IMR-90 (cell line): ENCODE measurements at regions not wholly inside any gene's neighbourhood (a gene's known extent, or its start where the extent isn't known, plus 50 kb on each side); places are given as distances from the start of the nearest gene placed in this dataset.

Experiments
- ATAC-seq: fragments of 200-7000 bp; cut with Tn5 transposase; 2 replicates; pipeline ENCODE4 v1.9.1; 2020; ENCODE audit warnings: low read depth, mild to moderate bottlenecking, moderate library complexity
- BruUV-seq: library from RNA; stranded (reverse); fragments of 400-500 nt; replicated peaks from 2 replicates; lab custom pipeline; 2021; lab: Mats Ljungman, UMichigan
- CTCF ChIA-PET: fragments of 300-600 bp; formaldehyde crosslinking; extraction: SDS; loops from one replicate; lab custom pipeline; 2021; ENCODE audit warnings: antibody characterized with exemption; lab: Yijun Ruan, JAX
- POLR2A ChIA-PET: fragments of 300-600 bp; sonication (Branson Sonifier 250); formaldehyde crosslinking; loops from one replicate; lab custom pipeline; 2022; ENCODE audit warnings: antibody characterized with exemption; ENCODE audit not compliant: unreplicated experiment; lab: Charles Lee
- DNase-seq: peaks from one replicate; pipeline ENCODE4 v3.0.0; 2013
- H2AFZ ChIP-seq: replicated peaks from 2 replicates; pipeline ENCODE3; 2013; ENCODE audit warnings: low read length, mild to moderate bottlenecking; ENCODE audit not compliant: poor library complexity
- H2AK5ac ChIP-seq: 2 replicates; pipeline ENCODE4 v1.6.1; 2013; ENCODE audit warnings: low read depth, low read length, inconsistent platforms
- H2AK9ac ChIP-seq: replicated peaks from 2 replicates; pipeline ENCODE3; 2013; ENCODE audit warnings: mild to moderate bottlenecking, low read depth, low read length, moderate library complexity; ENCODE audit not compliant: poor library complexity
- H2BK120ac ChIP-seq: 2 replicates; pipeline ENCODE4 v1.6.1; 2013; ENCODE audit warnings: low read depth, low read length, inconsistent platforms
- H2BK15ac ChIP-seq: 3 replicates; pipeline ENCODE4 v1.6.1; 2013; ENCODE audit warnings: low read depth, low read length, inconsistent platforms
- H2BK20ac ChIP-seq: 2 replicates; pipeline ENCODE4 v1.6.1; 2013; ENCODE audit warnings: low read depth, mild to moderate bottlenecking, inconsistent platforms, low read length, moderate library complexity
- H2BK5ac ChIP-seq: 2 replicates; pipeline ENCODE4 v1.6.1; 2013; ENCODE audit warnings: mild to moderate bottlenecking, low read depth, low read length, inconsistent platforms; ENCODE audit not compliant: poor library complexity, severe bottlenecking
- H3K14ac ChIP-seq: replicated peaks from 2 replicates; pipeline ENCODE4 v1.6.1; 2013; ENCODE audit warnings: low read depth, low read length, inconsistent platforms
- H3K18ac ChIP-seq: 2 replicates; pipeline ENCODE4 v1.6.1; 2013; ENCODE audit warnings: low read depth, low read length, control low read depth
- H3K23ac ChIP-seq: 2 replicates; pipeline ENCODE4 v1.6.1; 2013; ENCODE audit warnings: low read depth, low read length, inconsistent platforms
- H3K27ac ChIP-seq: 2 replicates; pipeline ENCODE4 v1.5.1; 2013; ENCODE audit warnings: mild to moderate bottlenecking, control low read depth, low read length; ENCODE audit not compliant: insufficient read depth
- H3K27me3 ChIP-seq: 2 replicates; pipeline ENCODE4 v1.6.1; 2013; ENCODE audit warnings: low read length; ENCODE audit not compliant: control insufficient read depth, insufficient read depth
- H3K36me3 ChIP-seq: 2 replicates; pipeline ENCODE4 v1.6.1; 2013; ENCODE audit warnings: low read length, mixed read lengths; ENCODE audit not compliant: control insufficient read depth, insufficient read depth
- H3K4ac ChIP-seq: 2 replicates; pipeline ENCODE4 v1.6.1; 2013; ENCODE audit warnings: low read depth, low read length, inconsistent platforms
- H3K4me1 ChIP-seq: 2 replicates; pipeline ENCODE4 v1.6.1; 2013; ENCODE audit warnings: low read length, mixed read lengths; ENCODE audit not compliant: control insufficient read depth, insufficient read depth
- H3K4me2 ChIP-seq: 2 replicates; pipeline ENCODE4 v1.6.1; 2013; ENCODE audit warnings: low read depth, mild to moderate bottlenecking, control low read depth, low read length, moderate library complexity
- H3K4me3 ChIP-seq: 2 replicates; pipeline ENCODE4 v1.5.1; 2013; ENCODE audit warnings: low read depth, mild to moderate bottlenecking, control low read depth, low read length, moderate library complexity; ENCODE audit not compliant: insufficient read depth
- H3K56ac ChIP-seq: 2 replicates; pipeline ENCODE4 v1.6.1; 2013; ENCODE audit warnings: low read length, inconsistent platforms; ENCODE audit not compliant: insufficient read depth; ENCODE audit errors: extremely low read depth
- H3K79me1 ChIP-seq, 2 experiments: 2 replicates each; pipeline ENCODE4 v1.6.1; 2013; ENCODE audit warnings: low read length in 2 of 2, inconsistent platforms in 1 of 2, low read depth in 1 of 2
- H3K9ac ChIP-seq: 2 replicates; pipeline ENCODE4 v1.6.1; 2013; ENCODE audit warnings: low read depth, low read length, control low read depth
- H3K9me1 ChIP-seq: 2 replicates; pipeline ENCODE4 v1.6.1; 2013; ENCODE audit warnings: low read length, inconsistent platforms; ENCODE audit not compliant: insufficient read depth
- H3K9me3 ChIP-seq: 2 replicates; pipeline ENCODE4 v1.6.1; 2013; ENCODE audit warnings: low read length; ENCODE audit not compliant: control insufficient read depth, insufficient read depth
- H4K20me1 ChIP-seq: 2 replicates; pipeline ENCODE4 v1.6.1; 2013; ENCODE audit warnings: low read length, inconsistent platforms; ENCODE audit not compliant: insufficient read depth
- H4K5ac ChIP-seq: 2 replicates; pipeline ENCODE4 v1.6.1; 2013; ENCODE audit warnings: mild to moderate bottlenecking, low read depth, low read length, control low read depth
- H4K8ac ChIP-seq, 2 experiments: 2 replicates each; pipeline ENCODE4 v1.6.1; 2013; ENCODE audit warnings: low read depth in 2 of 2, low read length in 2 of 2, control low read depth in 1 of 2, inconsistent platforms in 1 of 2
- H4K91ac ChIP-seq: 2 replicates; pipeline ENCODE4 v1.6.1; 2013; ENCODE audit warnings: low read depth, low read length, inconsistent platforms; ENCODE audit not compliant: insufficient read depth
- CEBPB ChIP-seq: IDR thresholded peaks from 2 replicates; pipeline ENCODE4 v1.6.1; 2012; ENCODE audit warnings: low read depth, low read length, improper control_type of control experiment
- CTCF ChIP-seq: conservative IDR thresholded peaks from 2 replicates; pipeline ENCODE4 v1.5.1; 2012; ENCODE audit warnings: mild to moderate bottlenecking, low read depth, low read length, improper control_type of control experiment
- ELK1 ChIP-seq: fragments of 150-350 bp; IDR thresholded peaks from 2 replicates; pipeline ENCODE4 v1.6.1; 2016; ENCODE audit warnings: low read depth, mild to moderate bottlenecking, low read length, moderate library complexity, borderline replicate concordance
- FOS ChIP-seq: fragments of 150-350 bp; IDR thresholded peaks from 2 replicates; pipeline ENCODE4 v1.6.1; 2016; ENCODE audit warnings: low read depth, low read length
- NFE2L2 ChIP-seq: fragments of 150-350 bp; IDR thresholded peaks from 2 replicates; pipeline ENCODE4 v1.6.1; 2016; ENCODE audit warnings: low read depth, mild to moderate bottlenecking, low read length
- RAD21 ChIP-seq: IDR thresholded peaks from 2 replicates; pipeline ENCODE4 v1.6.1; 2012; ENCODE audit warnings: low read length, improper control_type of control experiment
- RCOR1 ChIP-seq: IDR thresholded peaks from 2 replicates; pipeline ENCODE4 v1.6.1; 2012; ENCODE audit warnings: mild to moderate bottlenecking, low read length, improper control_type of control experiment; ENCODE audit not compliant: insufficient replicate concordance
- RFX5 ChIP-seq: IDR thresholded peaks from 2 replicates; pipeline ENCODE4 v1.8.0; 2012; ENCODE audit warnings: low read depth, mild to moderate bottlenecking, low read length, moderate library complexity
- SMC3 ChIP-seq: fragments of 150-350 bp; IDR thresholded peaks from 2 replicates; pipeline ENCODE4 v1.6.1; 2016; ENCODE audit warnings: low read depth, mild to moderate bottlenecking, antibody characterized with exemption, low read length, moderate library complexity
- USF2 ChIP-seq: fragments of 150-350 bp; IDR thresholded peaks from 2 replicates; pipeline ENCODE4 v1.6.1; 2017; ENCODE audit warnings: mild to moderate bottlenecking, antibody characterized with exemption, low read length, low read depth
- WGBS, 2 experiments: methylation state at CpG; one replicate each; pipeline versions ENCODE4 v1.1.5 to v1.1.7; 2013; ENCODE audit warnings: missing lambda C conversion rate in 2 of 2; ENCODE audit not compliant: insufficient read length in 1 of 2; ENCODE audit errors: extremely low coverage in 2 of 2; 5-methylcytosine and 5-hydroxymethylcytosine counted together
- dilution Hi-C: fragments of 300-500 bp; cut with HindIII; formaldehyde crosslinking; loops from one replicate; pipeline ENCODE4 v1.14.3; 2018; ENCODE audit warnings: low sequenced_read_pairs; ENCODE audit not compliant: unreplicated experiment
- in situ Hi-C: fragments of 300-500 bp; cut with MboI; formaldehyde crosslinking; loops from 3 replicates; pipeline ENCODE4 v1.14.3; 2019; ENCODE audit warnings: low sequenced_read_pairs, inconsistent platforms, mixed read lengths
- intact Hi-C: fragments of 100-400 bp; cut with micrococcal nuclease; formaldehyde crosslinking; loops from 2 replicates; pipeline ENCODE4 v1.10.0; 2022

- no peak overlapping the region for H2AFZ ChIP-seq
- H2BK15ac ChIP-seq, result no peak overlapping the region
- no peaks in the 10 kb centered on the region for H3K4me1 ChIP-seq
- dilution Hi-C loops (no loop called here), intact Hi-C loops (no loop called here), in situ Hi-C loops (no loop called here)
- DNase-seq, result no peak
- POLR2A ChIA-PET, result no interaction called here
- no peaks in the 10 kb centered on the region for H3K9me3 ChIP-seq
- no peak overlapping the region for H3K4me2 ChIP-seq
- H3K9ac ChIP-seq, result no peak overlapping the region
- H4K8ac ChIP-seq, result no peak overlapping the region
- no peak for TF ChIP-seq SMC3
- no peak for TF ChIP-seq RCOR1
- no peak for TF ChIP-seq RFX5
- no peak for TF ChIP-seq FOS
- TF ChIP-seq CTCF, result no peak
- no peak for TF ChIP-seq CEBPB
- TF ChIP-seq RAD21, result no peak
- TF ChIP-seq NFE2L2, result no peak
- TF ChIP-seq ELK1, result no peak
- no peak for TF ChIP-seq USF2
- H3K4ac ChIP-seq, result no peak overlapping the region
- H3K56ac ChIP-seq, result no peak overlapping the region
- WGBS, 2 experiments, result no CpG with 5 or more reads among the region's 1 CpG
- no peaks in the 10 kb centered on the region for H4K20me1 ChIP-seq
- no peak overlapping the region for H3K4me3 ChIP-seq
- ATAC-seq, result no peak
- no peak overlapping the region for H2BK20ac ChIP-seq
- H3K14ac ChIP-seq, result no peak overlapping the region
- no peak overlapping the region for H4K5ac ChIP-seq
- H3K9me1 ChIP-seq, result no peaks in the 10 kb centered on the region
- no peak overlapping the region for H2BK120ac ChIP-seq
- CTCF ChIA-PET, result no interaction called here
- H2AK9ac ChIP-seq, result no peak overlapping the region
- no TSS peak for BruUV-seq
- no peaks in the 10 kb centered on the region for H3K36me3 ChIP-seq
- H4K91ac ChIP-seq, result no peak overlapping the region
- no peaks in the 10 kb centered on the region for H3K79me1 ChIP-seq
- peaks cover 3% of the 10 kb centered on the region for H3K27me3 ChIP-seq
- H2BK5ac ChIP-seq, result no peak overlapping the region
- H3K18ac ChIP-seq, result no peak overlapping the region
- H3K27ac ChIP-seq, result no peak overlapping the region
- H2AK5ac ChIP-seq, result no peak overlapping the region
- no peak overlapping the region for H3K23ac ChIP-seq
Observed at GRCh38 chr9:76962732-76963131, 56.7 kb upstream of the FOXB2 start.
